ENCODE measurements at regions not wholly inside any gene's neighbourhood (a gene's known extent, or its start where the extent isn't known, plus 50 kb on each side); places are given as distances from the start of the nearest gene placed in this dataset.
A peak's percentile ranks its signal among the peaks of the same experiment; 100 is the strongest.

- intact Hi-C loops (cut with DNase I) = no loop called here
- no peak overlapping the region for H3K27ac ChIP-seq
- TF ChIP-seq POLR2A (IDR thresholded peaks at IDR 0.05) (no peak), CTCF (IDR thresholded peaks at IDR 0.05) (no peak)
- 75 to 84% (median 79%) methylated on average over 4 of the region's 4 CpGs for WGBS, 4 donors
- H3K27me3 ChIP-seq = no peaks in the 10 kb centered on the region
- no peaks in the 10 kb centered on the region for H3K9me3 ChIP-seq (replicated peaks in 1 of 3)
- no peak for DNase-seq
- no peaks in the 10 kb centered on the region for H3K36me3 ChIP-seq (replicated peaks in 1 of 2)
- no peaks in the 10 kb centered on the region for H3K4me1 ChIP-seq (replicated peaks in 1 of 2)
- no peak overlapping the region for H3K4me3 ChIP-seq
Measured at GRCh38 chr11:119560961-119561360, 138.0 kb upstream of the THY1 start.

DNA sequence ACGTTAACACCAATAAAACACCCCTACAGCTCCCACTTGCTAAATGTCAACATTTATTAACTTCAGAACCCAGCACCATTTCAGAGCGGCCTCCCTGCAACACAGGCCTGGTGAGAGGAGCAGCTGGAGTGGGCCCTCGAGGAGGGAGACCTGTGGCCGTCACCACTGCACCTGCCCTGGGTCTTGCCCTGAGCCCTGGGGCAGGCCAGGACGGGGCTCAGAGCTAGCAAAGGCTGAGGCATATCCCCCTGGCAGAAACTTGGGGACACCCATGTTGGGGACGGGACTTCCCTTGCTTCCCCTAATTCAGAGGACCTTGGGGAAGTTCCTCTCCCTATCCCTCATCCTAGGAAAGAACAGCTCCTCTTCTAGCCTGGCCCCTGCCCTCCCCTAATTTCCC, 137.3 kb upstream of the THY1 start:
- 73 to 82% (median 76%) methylated on average over 3 to 6 of the region's 6 CpGs for WGBS, 4 donors
- intact Hi-C loops (cut with DNase I) = no loop called here
- Histone ChIP-seq H3K36me3 (replicated peaks in 1 of 2) (no peaks in the 10 kb centered on the region), H3K9me3 (replicated peaks in 1 of 3) (no peaks in the 10 kb centered on the region), H3K4me3 (no peak overlapping the region), H3K27me3 (no peaks in the 10 kb centered on the region), H3K4me1 (replicated peaks in 1 of 2) (no peaks in the 10 kb centered on the region), H3K27ac (no peak overlapping the region)
- TF ChIP-seq POLR2A (IDR thresholded peaks at IDR 0.05) (no peak), CTCF (IDR thresholded peaks at IDR 0.05) (no peak)
- DNase-seq = no peak

DNA sequence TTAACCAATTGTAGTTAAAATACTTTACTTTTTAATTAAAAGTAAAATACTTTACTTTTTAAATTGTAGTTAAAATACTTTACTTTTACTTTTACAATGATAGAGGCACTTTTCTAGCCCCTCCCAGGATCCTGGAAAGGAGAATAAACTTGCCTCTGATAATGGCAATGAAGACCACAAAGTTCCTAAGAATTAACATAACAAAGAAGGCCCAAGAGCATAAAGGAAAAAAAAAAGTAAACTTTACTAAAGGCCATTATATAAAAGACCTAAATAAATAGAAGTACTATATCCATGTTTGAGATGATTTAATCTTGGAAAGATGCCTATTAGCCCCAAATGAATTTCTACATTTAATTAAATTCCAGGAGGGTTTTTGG, 129.1 kb upstream of the THY1 start:
- Histone ChIP-seq H3K27me3 (no peaks in the 10 kb centered on the region), H3K9me3 (replicated peaks in 1 of 3) (no peaks in the 10 kb centered on the region), H3K27ac (no peak overlapping the region), H3K4me3 (no peak overlapping the region), H3K36me3 (replicated peaks in 1 of 2) (no peaks in the 10 kb centered on the region), H3K4me1 (replicated peaks in 1 of 2) (no peaks in the 10 kb centered on the region)
- TF ChIP-seq POLR2A (IDR thresholded peaks at IDR 0.05) = no peak
- no peak for DNase-seq
- intact Hi-C loops (cut with DNase I) = no loop called here

- TF ChIP-seq CTCF (IDR thresholded peaks at IDR 0.05) = no peak
- no peak for TF ChIP-seq POLR2A (IDR thresholded peaks at IDR 0.05)
- H3K9me3 ChIP-seq (replicated peaks in 1 of 3) = no peaks in the 10 kb centered on the region
- no peak overlapping the region for H3K27ac ChIP-seq
- H3K36me3 ChIP-seq (replicated peaks in 1 of 2) = no peaks in the 10 kb centered on the region
- no peak overlapping the region for H3K4me3 ChIP-seq
- peak in 1 of 7 donors; percentile 10 for DNase-seq
- no peaks in the 10 kb centered on the region for H3K4me1 ChIP-seq (replicated peaks in 1 of 2)
- intact Hi-C loops (cut with DNase I) = no loop called here
- WGBS, 4 donors = 64 to 73% (median 69%) methylated on average over 5 of the region's 5 CpGs
- no peaks in the 10 kb centered on the region for H3K27me3 ChIP-seq
Measured at GRCh38 chr11:119551420-119552105, 128.6 kb upstream of the THY1 start.

GRCh38 chr11:119550053-119550752, 127.2 kb upstream of the THY1 start:
- no peaks in the 10 kb centered on the region for H3K27me3 ChIP-seq
- WGBS, 4 donors = 33 to 68% (median 40%) methylated on average over 2 of the region's 2 CpGs
- H3K36me3 ChIP-seq (replicated peaks in 1 of 2) = no peaks in the 10 kb centered on the region
- TF ChIP-seq POLR2A (IDR thresholded peaks at IDR 0.05) = no peak
- TF ChIP-seq CTCF (IDR thresholded peaks at IDR 0.05) = no peak
- H3K9me3 ChIP-seq (replicated peaks in 1 of 3) = no peaks in the 10 kb centered on the region
- DNase-seq = no peak
- H3K4me3 ChIP-seq = no peak overlapping the region
- intact Hi-C loops (cut with DNase I) = no loop called here
- no peaks in the 10 kb centered on the region for H3K4me1 ChIP-seq (replicated peaks in 1 of 2)
- H3K27ac ChIP-seq = no peak overlapping the region
